HL-60 (cell line): ENCODE measurements at regions not wholly inside any gene's neighbourhood (a gene's known extent, or its start where the extent isn't known, plus 50 kb on each side); places are given as distances from the start of the nearest gene placed in this dataset.

ENCODE experiments used
- DNase-seq, 2 experiments: peaks; one replicate each; pipeline ENCODE4 v3.0.0-alpha.2; 2010 to 2020; ENCODE audit warnings: low read depth in 1 of 2, low spot score in 1 of 2
- H3K27ac ChIP-seq: fragments of 250-450 bp; sonication (Bioruptor Pico); replicated peaks from 2 replicates; pipeline ENCODE4 v1.5.1; 2020; ENCODE audit warnings: mild to moderate bottlenecking, moderate library complexity
- H3K27me3 ChIP-seq: fragments of 250-450 bp; sonication (Bioruptor Pico); 2 replicates; pipeline ENCODE4 v1.5.1; 2021; ENCODE audit warnings: mild to moderate bottlenecking, moderate library complexity; ENCODE audit not compliant: insufficient read depth, poor library complexity, severe bottlenecking
- H3K4me3 ChIP-seq: replicated peaks from 2 replicates; pipeline ENCODE4 v1.5.1; 2011; ENCODE audit warnings: mild to moderate bottlenecking, control low read depth, low read length; ENCODE audit not compliant: insufficient read depth
- CTCF ChIP-seq: IDR thresholded peaks from one replicate; pipeline ENCODE4 v1.5.1; 2011; ENCODE audit warnings: low read length, control low read depth, inconsistent platforms; ENCODE audit not compliant: insufficient read depth
- GABPA ChIP-seq: IDR thresholded peaks from 2 replicates; pipeline ENCODE4 v1.6.1; 2012; ENCODE audit warnings: low read depth
- POLR2AphosphoS5 ChIP-seq: IDR thresholded peaks from 2 replicates; pipeline ENCODE4 v1.6.1; 2012; ENCODE audit warnings: low read depth
- REST ChIP-seq: IDR thresholded peaks from 2 replicates; pipeline ENCODE4 v1.6.1; 2012; ENCODE audit warnings: low read depth; ENCODE audit not compliant: insufficient replicate concordance
- SPI1 ChIP-seq: IDR thresholded peaks from 2 replicates; pipeline ENCODE4 v1.6.1; 2012; ENCODE audit warnings: low read depth, mild to moderate bottlenecking, borderline replicate concordance

- TF ChIP-seq CTCF (peak; percentile 11), GABPA (no peak), POLR2AphosphoS5 (no peak), REST (no peak)
- H3K27me3 ChIP-seq, result no peaks in the 10 kb centered on the region
- H3K27ac ChIP-seq, result no peak overlapping the region
- no peak overlapping the region for H3K4me3 ChIP-seq
- DNase-seq, result peak in 1 of 2 experiments; percentile 1
These were observed 269.8 kb upstream of the MYOCD start for GRCh38 chr17:12395733-12396354.

- TF ChIP-seq GABPA, result no peak
- Histone ChIP-seq H3K27me3 (no peaks in the 10 kb centered on the region), H3K27ac (no peak overlapping the region), H3K4me3 (no peak overlapping the region)
- no peak for DNase-seq
These were observed 267.1 kb upstream of the MYOCD start for GRCh38 chr17:12398441-12399051.

DNA sequence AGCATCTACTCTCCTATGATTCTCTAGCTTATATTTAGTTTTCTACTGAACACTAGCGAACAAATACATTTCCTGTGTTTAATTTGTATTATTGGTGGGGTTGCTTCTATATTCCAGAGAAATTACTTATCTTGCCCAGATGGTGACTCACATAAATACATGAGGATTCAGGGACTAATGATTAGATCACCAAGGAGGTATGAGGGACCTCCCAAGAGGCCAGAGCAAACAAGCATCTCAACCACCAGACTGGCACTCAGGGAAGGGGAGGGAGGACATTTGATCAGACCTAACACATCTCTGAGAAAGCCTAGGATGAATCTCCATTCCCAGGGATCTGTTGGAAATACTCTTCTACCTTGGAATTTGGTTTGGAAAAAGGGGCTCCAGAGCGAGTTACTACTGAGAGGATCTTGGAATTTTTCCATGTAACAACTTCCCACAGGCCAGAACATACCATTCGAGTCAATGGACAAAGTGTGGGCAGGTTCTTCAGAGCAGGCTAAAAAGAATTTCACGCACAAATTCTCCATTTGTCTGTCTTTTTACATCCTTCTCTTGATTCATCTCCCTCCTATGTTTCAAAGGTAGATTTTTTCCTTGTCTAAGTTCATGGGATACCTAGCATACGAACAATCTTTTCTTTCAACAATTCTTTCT, 262.6 kb upstream of the MYOCD start:
- no peak for DNase-seq
- H3K27ac ChIP-seq, result no peak overlapping the region
- no peak overlapping the region for H3K4me3 ChIP-seq
- no peaks in the 10 kb centered on the region for H3K27me3 ChIP-seq
- TF ChIP-seq REST (no peak), SPI1 (no peak), CTCF (no peak), POLR2AphosphoS5 (no peak), GABPA (no peak)

DNA sequence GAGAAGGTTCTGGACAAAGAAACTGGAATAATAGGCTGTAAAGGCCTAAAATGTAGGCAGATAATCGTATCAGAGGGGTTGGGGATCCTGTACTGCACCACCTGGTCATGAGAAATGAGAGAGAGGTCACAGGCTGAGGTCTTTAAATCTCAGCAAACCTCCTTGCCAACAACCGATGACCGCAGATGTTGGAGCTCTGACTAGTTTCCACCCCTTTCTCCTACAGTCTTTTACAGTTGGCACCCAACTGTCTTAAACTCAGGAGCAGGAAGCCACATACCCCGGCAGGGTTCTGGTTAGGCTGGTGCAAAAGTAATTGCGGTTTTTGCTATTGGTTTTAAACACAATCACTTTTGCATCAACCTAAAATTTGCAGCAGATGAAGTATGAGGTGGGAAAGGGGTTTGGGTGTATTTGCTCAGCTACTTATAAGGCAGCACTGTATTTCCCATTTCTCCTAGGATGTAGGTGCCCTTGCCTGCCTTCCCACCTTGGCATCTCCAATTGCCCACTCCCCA, 261.8 kb upstream of the MYOCD start:
- TF ChIP-seq POLR2AphosphoS5, result no peak
- TF ChIP-seq SPI1, result no peak
- no peak for TF ChIP-seq GABPA
- no peak overlapping the region for H3K27ac ChIP-seq
- DNase-seq, result no peak

More for the DNA sequence above, 261.8 kb upstream of the MYOCD start:
- Histone ChIP-seq H3K4me3 (no peak overlapping the region), H3K27me3 (no peaks in the 10 kb centered on the region)
